ENCODE measurements at regions not wholly inside any gene's neighbourhood (a gene's known extent, or its start where the extent isn't known, plus 50 kb on each side); places are given as distances from the start of the nearest gene placed in this dataset.

DNA sequence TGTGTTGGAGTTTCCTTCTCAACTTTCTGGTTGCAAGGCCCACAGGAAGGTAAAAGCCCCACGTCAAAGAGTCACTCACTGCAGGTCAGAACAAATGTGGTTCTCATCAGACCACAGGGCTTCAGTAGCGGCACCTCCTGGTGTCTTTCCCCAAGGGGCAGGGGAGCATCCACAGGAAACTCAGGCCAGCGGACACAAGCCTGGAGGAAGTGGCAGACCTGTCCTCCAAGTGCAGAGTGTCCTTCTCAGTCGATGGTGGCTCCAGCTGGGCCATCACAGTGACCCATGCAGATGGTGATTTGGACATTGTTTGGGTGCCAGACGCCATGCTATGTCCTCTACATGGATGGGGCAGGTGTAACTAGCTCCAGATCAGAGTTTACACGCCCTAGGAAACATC lies 84.9 kb downstream of the ACKR3 start:
- DNase-seq (peak in 1 of 5 donors; percentile 12), ATAC-seq (no peak)
- H3K27ac ChIP-seq = no peak overlapping the region
- H3K36me3 ChIP-seq = no peaks in the 10 kb centered on the region
- intact Hi-C loops (cut with DNase I) = no loop called here
- peaks cover 0 to 12% (median 3%) of the 10 kb centered on the region in 12 donors for H3K9me3 ChIP-seq
- 75 to 93% (median 83%) methylated on average over 6 of the region's 6 CpGs for WGBS, 4 donors
- H3K4me3 ChIP-seq = no peak overlapping the region
- H3K4me1 ChIP-seq = peaks cover 0 to 3% (median 0%) of the 10 kb centered on the region in 12 donors
- H3K27me3 ChIP-seq = peaks cover 0 to 3% (median 0%) of the 10 kb centered on the region in 9 donors
- TF ChIP-seq POLR2A (IDR thresholded peaks at IDR 0.05) = no peak
- TF ChIP-seq, protein P1, sequence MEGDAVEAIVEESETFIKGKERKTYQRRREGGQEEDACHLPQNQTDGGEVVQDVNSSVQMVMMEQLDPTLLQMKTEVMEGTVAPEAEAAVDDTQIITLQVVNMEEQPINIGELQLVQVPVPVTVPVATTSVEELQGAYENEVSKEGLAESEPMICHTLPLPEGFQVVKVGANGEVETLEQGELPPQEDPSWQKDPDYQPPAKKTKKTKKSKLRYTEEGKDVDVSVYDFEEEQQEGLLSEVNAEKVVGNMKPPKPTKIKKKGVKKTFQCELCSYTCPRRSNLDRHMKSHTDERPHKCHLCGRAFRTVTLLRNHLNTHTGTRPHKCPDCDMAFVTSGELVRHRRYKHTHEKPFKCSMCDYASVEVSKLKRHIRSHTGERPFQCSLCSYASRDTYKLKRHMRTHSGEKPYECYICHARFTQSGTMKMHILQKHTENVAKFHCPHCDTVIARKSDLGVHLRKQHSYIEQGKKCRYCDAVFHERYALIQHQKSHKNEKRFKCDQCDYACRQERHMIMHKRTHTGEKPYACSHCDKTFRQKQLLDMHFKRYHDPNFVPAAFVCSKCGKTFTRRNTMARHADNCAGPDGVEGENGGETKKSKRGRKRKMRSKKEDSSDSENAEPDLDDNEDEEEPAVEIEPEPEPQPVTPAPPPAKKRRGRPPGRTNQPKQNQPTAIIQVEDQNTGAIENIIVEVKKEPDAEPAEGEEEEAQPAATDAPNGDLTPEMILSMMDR (IDR thresholded peaks at IDR 0.05) = no peak

DNA sequence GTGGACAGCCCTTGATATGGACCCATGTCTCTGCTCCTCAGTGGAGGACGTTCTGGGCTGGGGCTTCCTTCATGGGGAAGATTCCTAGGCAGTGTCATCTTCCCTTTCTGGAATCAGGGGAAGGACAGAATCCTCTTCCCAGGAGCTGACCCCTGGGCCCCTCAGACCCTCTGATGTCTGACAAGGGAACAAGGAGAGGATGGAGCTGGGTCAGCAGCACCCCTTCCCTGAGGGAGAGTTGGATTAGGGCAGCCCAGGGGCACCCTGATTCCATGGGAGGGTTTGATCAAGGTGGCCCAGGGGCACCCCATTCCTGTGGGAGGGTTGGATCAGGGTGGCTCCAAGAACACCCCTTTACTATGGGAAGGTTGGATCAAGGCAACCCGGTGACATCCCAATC lies 86.5 kb downstream of the ACKR3 start:
- intact Hi-C loops (cut with DNase I) = no loop called here
- WGBS, 4 donors = 89 to 100% (median 95%) methylated on average over 2 of the region's 2 CpGs
- H3K4me1 ChIP-seq = peaks cover 0 to 19% (median 12%) of the 10 kb centered on the region in 12 donors
- no peak overlapping the region for H3K27ac ChIP-seq
- no peaks in the 10 kb centered on the region for H3K9me3 ChIP-seq
- ATAC-seq = no peak
- H3K27me3 ChIP-seq = peaks cover 0 to 3% (median 0%) of the 10 kb centered on the region in 9 donors
- no peaks in the 10 kb centered on the region for H3K36me3 ChIP-seq
- H3K4me3 ChIP-seq = no peak overlapping the region
- DNase-seq = peak in 1 of 5 donors; percentile 6
- TF ChIP-seq, protein P1 (IDR thresholded peaks at IDR 0.05) = no peak
- no peak for TF ChIP-seq POLR2A (IDR thresholded peaks at IDR 0.05)

DNA sequence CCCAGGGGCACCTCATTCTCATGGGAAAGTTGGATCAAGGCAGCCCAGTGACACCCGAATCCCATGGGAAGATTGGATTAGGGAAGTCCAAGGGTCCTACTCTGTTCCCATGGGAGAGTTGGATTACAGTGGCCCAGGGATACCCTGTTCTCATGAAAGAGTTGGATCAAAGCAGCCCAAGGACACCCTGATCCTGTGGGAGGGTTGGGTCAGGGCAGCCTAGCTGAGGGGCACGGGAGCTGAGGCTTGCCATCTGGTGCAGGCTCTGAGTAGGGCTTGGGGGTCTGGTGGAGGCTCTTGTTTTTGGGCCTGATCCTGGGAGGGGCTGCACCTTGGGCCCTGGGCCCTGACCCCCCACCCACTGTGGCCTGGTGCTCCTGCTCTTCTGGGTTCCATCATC lies 87.1 kb downstream of the ACKR3 start:
- no peak overlapping the region for H3K27ac ChIP-seq
- ATAC-seq = no peak
- no peaks in the 10 kb centered on the region for H3K9me3 ChIP-seq
- WGBS, 4 donors = 89 to 100% (median 98%) methylated on average over 1 to 2 of the region's 2 CpGs
- intact Hi-C loops (cut with DNase I) = no loop called here
- peaks cover 0 to 25% (median 17%) of the 10 kb centered on the region in 12 donors for H3K4me1 ChIP-seq
- peak in 1 of 5 donors; percentile 11 for DNase-seq
- peaks cover 0 to 3% (median 0%) of the 10 kb centered on the region in 9 donors for H3K27me3 ChIP-seq
- TF ChIP-seq, protein P1 (IDR thresholded peaks at IDR 0.05) = no peak
- TF ChIP-seq POLR2A (IDR thresholded peaks at IDR 0.05) = no peak
- H3K4me3 ChIP-seq = no peak overlapping the region
- no peaks in the 10 kb centered on the region for H3K36me3 ChIP-seq

DNA sequence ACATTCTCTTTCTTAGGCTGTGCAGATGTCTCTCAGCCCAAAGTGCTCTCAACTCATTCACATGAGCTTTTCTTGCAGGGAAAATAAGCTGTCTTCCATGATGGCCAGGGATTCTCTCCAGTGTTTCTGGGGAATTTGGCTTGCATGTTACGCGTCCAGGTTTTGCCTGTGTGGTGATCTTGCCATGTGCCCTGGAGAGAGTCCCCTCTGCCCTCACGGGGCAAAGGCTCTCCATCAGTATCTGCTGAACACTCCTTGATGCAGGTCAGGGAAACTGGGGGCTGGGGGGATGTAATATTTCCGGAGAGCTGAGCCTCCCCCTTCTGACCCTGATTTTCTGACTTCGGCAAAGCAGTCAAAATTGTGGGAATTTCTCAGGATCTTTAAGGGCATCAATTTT lies 87.6 kb downstream of the ACKR3 start:
- TF ChIP-seq, protein P1 (IDR thresholded peaks at IDR 0.05) = no peak
- TF ChIP-seq POLR2A (IDR thresholded peaks at IDR 0.05) = no peak
- peaks cover 0 to 29% (median 20%) of the 10 kb centered on the region in 12 donors for H3K4me1 ChIP-seq
- WGBS, 4 donors = 89 to 98% (median 96%) methylated on average over 5 of the region's 5 CpGs
- no peaks in the 10 kb centered on the region for H3K36me3 ChIP-seq
- intact Hi-C loops (cut with DNase I) = no loop called here
- no peak overlapping the region for H3K27ac ChIP-seq
- peak in 1 of 5 donors; percentile 9 for DNase-seq
- no peak overlapping the region for H3K4me3 ChIP-seq
- H3K27me3 ChIP-seq = peaks cover 0 to 3% (median 0%) of the 10 kb centered on the region in 9 donors
- H3K9me3 ChIP-seq = no peaks in the 10 kb centered on the region
- ATAC-seq = no peak
